ENCODE measurements at regions not wholly inside any gene's neighbourhood (a gene's known extent, or its start where the extent isn't known, plus 50 kb on each side); places are given as distances from the start of the nearest gene placed in this dataset.
A peak's percentile ranks its signal among the peaks of the same experiment; 100 is the strongest.
"Not testable (repeated sequence)": the region's sequence is repeated elsewhere in the genome, so short reads cannot be mapped to it uniquely, and the experiment has no call there.

DNA sequence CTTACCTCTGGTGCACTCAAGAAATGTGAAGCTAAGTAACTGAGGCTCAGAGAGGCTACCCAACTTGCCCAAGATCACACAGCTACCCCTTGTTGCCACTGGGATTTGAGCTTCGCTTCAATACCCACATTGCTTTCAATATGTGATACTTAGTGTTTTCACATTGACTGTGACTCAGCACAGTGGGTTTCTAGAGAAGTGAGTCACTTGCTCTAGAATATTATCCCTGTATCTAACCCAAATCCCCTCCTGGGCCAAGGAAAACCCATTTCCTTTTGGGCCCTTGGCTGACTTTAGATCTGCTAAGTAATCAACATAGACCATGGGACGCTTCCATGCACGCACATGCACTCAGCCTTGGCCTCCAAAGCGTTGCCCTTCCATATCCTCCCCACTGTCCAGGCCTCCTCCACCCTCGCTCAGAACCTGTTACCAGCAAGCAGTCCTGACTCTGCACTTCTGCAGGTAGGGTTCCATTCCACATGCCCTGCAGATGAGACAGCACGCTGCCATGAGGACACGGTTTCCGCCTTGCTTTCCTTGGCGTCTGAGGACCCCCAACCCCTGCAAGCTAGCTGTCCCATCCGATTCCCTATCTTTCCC, 87.7 kb upstream of the CHST15 start:
- no peak for DNase-seq

DNA sequence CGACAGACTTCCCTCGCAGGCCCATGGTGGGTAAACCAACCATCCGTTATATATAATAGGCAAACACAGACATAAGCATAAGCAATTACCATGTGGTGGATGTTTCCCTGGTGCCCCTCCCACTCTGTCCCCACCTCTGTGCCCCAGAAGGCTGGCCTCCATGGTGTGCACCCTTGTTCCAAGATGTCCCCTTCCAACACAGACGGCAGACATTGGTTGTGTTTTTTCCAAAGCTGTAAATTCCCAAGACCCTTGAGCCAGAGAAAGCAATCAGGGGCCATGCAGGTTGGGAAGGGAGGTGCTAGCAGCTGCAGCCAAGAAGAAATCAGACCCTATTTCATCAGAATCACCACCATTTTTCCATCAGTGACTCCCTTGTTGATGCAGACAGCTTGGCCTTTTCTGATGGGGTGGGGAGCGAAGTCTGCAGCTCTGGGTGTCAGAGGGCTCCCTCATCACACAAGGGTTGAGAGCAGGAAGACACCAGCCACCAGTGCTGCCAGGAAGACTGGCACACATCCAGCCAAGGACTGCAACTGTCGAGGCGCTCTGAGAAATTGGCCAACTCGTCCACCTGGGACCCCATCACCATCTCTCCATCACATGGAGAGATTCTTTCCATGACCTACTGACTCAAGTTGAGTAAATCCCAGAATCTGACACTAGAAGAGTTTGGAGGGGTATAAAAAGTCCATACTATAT, 86.8 kb upstream of the CHST15 start:
- no peak for DNase-seq

DNA sequence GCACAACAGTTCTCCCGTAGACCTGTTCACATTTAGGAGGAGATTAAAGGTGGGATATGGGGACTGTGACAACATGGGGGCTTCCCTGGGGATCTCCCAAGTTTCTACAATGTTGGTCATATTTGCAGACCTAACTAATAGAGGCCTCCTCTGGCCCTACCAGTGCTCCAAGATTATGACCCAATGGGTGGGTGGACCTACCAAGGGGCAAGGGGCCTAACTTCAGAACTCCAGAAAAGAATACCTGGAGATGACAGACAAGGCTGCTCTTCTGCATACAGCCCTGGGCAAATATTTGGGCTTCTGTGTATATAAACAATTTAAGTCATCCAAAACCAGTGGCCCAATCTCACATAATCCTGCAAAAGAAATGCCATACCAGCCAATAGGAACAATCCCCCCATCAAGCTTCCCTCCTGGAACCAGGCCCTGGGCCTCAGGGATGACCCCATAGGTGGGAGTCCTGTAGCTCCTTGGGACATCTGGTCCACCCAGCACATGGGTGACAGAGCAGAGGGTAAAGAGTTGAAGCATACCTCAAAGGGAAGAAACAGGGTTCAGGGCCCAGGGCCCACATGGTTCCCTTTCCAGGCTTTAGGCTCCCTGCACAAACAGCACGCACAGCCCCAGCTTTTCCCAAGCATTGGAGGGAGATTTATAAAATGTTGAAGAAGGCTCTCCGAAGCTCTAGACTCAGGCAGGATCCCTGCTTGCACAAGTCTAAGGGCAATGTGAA, 86.1 kb upstream of the CHST15 start:
- no peak for DNase-seq

DNA sequence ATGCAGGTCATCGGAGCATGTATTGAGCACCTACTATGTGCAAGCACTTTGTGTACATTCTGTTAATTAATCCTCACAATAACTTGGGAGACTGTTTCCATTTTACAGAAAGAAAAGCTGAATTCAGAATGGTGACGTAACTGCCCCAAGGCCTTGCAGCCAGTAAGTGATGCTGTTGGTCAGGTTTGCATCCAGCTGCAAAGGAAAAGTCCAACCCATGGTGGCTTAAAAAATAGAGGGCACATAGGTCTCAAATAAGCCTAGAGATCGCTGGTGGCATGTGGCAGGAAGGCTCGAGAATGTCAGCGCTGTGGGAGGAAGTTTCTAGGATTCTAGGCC, 83.8 kb upstream of the CHST15 start:
- DNase-seq: no peak

DNA sequence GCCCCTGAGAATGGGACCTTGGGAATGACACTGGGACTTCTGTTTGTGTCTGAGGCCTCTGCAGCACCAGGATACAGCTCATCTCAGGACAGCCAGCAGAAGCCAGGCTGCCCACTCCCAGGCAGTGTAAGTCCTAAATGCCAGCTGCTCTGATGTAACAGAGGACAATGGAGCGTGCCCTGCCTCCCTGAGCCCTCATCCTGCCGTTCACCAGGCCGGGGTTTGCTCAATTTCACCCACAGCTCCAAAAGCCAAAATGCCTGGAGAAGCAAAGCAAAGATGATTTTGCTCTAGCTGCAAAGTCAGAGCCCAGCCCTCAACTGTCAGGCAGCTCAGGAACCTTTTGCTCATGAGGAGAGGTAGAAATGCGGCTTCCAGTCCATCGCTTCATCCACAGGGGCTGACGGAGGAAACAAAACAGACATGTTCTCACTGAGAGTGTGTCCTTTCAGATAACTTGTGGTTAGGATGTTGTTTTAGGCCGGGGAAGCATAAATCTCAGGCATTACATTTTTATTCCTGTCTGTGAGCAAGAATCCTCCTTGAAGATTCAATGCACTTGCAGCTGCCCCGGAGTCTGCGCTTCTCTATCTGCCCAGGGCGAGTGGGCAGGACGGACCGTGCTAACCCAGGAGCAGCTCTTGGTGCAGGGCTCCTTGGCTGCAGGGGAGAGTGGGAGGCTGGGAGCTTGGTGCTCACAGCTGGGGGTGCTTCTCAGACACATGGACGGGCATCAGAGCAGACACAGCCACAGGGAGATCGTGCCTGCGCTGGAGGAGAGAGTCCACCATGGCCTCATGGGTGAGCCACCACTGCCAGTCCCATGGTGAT, 83.2 kb upstream of the CHST15 start:
- no peak for DNase-seq

DNA sequence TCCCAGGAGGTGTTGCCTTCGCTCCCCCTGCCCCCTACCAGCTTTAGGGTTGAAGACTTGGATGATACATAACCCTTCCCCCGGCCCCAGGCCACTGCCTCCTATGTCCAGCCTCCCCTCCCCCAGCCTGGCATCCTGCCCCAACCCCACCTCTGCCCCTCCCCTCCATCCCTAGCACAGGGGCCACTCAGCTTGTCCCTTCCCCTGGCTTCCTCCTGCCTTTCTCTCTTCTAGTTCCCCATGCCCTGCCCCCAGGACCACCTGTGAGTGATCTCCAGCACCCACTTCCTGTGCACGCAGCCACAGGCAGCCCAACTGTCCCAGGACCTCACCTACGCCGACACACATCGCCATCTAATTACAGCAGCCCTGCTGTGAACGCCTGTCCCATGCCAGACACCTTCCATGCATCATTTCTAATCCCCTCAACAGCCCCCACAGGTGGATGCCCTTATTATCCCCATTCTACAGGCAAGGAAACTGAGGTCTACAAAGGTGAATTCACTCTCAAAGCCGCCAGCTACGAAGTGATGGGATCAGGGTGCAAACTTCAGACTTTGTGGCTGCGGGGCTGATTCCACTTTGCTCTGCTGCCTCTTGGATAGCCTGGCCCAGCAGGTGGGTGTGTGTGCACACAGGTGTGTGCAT, 82.4 kb upstream of the CHST15 start:
- no peak for DNase-seq

DNA sequence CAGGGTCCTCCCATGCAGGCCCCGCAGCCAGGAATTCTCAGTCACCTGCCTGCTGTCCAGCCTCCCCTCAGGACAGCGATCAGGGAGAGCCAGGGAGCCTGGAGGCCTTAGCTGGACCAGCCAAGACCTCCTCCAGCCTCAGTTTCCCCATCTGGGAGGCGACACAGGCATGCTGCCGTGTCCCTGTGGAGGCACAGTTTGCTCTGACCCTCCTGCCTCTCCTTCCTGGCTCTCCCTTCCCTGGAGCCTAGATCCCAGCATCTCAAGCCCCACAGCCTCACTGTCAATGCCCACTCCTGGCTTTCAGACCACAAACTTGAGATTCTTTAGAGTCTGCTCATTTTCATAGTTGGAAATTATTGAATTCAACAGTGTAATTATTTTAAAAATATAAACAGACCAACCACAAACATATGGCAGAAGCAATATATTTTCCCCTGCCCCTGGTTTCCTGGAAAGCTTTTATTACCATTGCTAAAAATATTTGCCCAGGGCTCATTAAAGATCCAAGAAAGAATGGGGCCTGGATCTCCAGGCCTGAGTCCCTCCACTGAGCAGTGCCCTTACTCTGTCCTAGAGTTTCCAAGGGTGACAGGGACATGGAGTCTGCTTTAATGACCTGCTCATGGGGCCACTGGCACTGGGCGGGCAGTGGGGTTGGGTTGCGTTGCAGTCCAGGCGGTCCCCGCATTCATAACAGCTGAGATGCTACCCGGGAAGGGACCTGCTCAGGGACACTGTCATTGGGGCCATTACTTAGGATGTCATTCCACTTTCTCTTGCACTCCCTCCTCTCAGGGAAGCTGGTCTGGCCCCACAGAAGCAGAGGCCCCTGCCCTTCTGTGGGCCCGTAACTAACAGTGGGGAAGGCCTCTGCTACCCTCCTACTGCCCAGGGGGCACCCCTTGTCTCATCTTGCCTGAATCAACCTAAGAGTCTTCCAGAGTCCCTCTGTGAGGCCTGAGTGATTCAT, 81.6 kb upstream of the CHST15 start:
- no peak for DNase-seq

DNA sequence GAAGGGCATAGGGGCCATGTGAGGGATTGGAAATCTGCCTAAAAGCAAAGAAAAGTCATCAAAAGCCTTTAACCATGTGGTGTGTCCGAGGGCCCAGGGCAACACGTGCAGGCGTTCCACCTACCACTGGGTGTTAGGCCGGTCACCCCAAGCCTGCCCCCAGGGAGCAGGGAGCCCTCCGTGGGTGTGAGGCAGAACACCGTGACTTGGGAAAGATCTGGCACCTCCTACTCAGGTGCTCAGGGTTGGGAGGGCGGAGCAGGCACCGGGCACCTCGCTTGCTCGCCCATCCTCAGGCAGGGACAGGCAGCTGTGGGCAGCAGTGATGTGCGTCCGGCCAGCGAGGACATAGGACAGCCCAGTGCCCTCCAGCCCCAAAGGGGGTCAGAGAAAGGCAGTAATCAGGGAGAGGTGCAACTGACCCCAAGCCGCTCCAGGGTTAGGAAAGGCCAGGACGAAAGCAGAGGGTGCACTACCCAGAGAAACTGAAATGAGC, 80.7 kb upstream of the CHST15 start:
- DNase-seq: no peak

DNA sequence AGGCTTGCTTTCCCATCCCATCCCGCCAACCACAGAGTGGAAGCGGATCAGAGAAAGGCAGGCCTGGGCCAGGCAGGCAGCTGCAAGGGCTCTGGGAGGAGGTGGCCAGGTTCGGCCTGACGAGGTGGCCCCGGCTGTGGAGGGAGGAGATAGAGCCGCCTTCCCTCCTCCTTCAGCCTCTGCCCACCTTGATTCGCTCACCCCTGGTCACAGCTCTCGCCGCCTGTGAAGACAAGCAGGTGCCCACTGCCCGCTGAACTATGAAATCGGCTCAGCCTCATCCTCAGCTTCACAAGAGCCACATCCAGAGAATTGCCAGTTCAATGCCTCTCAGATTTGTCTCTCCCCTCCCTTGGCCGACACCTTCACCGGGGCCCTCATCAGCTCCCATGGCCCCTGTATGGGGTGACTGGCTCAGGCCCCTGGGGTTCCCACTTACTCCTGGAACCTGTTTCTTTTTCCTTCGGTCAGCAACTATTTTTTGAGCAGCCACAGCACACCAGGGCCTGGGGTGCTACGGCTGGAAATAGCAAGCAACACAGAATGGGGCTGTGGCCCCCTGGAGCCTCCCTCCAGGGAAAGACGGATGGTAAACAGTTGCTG, 80.0 kb upstream of the CHST15 start:
- DNase-seq: no peak

DNA sequence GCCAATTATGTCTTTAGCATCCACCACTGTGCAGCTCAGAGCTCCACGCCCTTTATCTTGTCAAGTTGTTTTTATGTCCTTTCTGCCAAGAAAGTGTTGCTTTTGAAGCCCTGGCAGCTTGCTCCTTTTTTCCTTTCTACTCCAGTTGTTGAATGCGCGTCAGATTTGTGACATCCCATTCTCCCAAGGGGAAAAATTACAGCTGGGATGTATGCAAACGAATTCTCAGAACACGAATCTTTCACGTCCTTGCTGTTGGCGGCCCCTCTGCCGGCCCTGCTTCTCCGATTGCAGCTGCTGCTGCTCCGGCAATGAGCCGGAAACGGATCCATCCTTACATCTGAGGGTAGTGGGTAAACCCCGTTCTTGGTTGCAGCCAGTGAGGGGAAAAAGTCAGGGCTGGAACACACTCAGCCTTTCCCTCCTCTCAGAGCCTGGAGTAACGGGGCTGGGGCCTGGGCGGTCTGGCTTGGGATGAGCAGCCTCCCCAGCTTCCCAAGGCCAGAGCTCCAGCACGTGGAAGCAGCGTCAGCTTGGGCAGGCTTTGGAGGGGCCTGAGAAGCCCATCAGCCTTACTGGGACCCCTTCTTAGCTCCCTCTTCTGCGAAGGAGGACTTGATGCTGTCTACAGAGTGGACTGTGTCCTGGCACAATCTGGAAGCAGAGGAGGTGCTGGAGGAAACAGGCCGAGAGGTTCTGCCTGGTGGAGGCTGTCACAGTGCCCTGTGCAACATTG, 79.0 kb upstream of the CHST15 start:
- DNase-seq: peak; percentile 42

DNA sequence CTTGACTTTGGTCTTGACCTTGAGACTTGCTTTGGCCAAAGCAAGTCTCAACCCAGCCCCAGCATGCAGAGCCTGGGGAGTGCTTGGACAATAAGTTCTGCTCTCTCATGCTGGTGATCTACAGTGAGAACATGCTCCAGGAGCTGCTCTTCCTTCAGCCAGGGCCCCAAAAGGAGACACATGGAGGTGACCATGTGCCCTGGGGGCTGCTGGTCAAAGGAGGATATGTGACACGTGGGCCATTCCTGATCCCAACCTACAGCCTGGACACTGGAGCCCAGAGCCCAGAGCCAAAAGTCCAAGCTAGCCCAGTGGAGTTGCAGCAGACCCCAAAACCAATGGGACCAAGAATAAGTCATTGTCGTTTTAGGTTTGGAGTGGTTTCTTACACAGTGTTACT, 78.2 kb upstream of the CHST15 start:
- no peak for DNase-seq

DNA sequence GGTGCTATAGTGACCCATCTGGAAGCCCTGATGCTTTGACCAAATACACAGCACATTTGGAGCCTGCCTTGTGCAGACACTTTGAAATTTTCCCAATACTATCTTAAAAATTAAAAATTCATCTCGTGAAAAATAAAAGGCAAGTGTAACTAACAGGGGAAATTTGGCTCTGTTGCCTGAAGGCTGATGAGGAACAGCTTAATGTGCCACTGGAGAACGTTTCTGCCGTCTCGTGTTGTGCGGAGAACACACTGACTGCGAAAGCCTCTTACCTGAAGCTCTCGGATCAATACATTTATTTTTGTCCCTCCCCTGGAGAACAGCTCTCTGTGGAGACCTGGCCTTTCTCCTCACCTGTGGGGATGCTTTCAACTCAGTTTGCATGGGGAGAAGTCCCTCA, 77.2 kb upstream of the CHST15 start:
- no peak for DNase-seq

DNA sequence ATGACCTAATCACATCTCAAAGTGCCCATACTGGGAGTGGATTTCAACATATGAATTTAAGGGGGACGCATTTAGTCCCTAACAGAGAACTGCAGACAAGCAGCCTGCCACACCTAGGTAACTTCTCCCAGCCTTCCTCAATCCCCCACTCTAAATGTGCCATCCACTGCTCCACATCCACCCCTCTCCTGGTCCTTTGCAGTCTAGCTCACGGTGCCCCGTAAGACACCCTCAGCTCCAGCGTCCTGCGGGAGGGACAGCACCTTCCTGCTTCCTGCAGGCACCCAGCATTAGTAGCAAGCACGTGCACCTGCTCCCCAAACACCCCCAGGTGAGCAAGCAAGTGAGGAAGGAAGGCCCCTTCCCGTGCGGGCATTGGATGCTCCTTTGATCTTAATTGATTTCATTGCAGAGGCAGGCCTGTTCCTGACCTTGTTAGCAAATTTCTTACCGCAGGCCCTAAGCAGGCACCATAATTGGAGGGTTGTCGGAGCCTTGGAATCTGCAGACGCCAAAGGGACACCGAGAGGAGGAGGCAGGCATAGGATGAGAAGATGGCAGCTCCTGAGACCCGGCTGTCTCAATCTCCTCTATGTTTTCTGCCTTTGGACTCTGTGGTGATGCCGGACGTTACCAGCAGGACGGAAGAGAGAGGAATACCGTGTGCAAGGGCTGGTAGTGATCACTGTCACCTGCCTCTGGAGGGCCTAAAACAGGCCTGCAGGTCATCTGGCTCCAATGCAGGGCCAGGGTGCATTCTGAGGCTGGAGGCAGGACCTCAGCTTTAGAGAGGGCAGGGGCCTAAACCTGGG, 75.8 kb upstream of the CHST15 start:
- no peak for DNase-seq

DNA sequence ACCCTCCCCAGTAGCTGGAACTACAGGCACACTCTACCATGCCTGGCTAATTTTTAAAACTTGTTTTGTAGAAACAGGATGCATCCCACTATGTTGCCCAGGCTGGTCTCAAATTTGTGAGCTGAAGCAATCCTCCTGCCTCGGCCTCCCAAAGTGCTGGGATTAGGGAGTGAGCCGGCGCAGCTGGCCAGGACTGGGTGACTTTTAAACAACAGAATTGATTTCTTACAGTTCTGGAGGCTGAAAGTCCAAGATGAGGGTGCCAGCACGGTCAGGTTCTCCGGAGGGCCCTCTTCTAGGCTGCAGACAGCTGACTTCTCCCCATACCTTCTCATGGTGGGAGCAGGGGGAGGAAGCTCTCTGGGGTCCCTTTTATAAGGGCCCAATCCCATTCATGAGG, 75.2 kb upstream of the CHST15 start:
- DNase-seq: no peak

DNA sequence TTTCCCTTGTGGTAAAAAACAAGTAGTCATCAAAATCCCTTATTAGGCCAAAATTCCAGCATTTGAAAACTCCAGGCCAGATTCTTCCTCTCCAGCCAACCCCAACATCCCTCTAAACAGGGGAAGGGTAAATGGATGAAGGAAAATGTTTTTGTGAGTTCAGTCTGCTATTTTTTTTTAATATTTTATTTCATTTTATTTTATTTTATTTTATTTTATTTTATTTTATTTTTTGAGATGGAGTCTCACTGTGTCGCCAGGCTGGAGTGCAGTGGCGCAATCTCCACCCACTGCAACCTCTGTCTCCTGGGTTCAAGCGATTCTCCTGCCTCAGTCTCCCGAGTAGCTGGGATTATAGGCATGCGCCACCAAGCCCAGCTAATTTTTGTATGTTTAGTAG, 74.5 kb upstream of the CHST15 start:
- DNase-seq: not testable (repeated sequence)

DNA sequence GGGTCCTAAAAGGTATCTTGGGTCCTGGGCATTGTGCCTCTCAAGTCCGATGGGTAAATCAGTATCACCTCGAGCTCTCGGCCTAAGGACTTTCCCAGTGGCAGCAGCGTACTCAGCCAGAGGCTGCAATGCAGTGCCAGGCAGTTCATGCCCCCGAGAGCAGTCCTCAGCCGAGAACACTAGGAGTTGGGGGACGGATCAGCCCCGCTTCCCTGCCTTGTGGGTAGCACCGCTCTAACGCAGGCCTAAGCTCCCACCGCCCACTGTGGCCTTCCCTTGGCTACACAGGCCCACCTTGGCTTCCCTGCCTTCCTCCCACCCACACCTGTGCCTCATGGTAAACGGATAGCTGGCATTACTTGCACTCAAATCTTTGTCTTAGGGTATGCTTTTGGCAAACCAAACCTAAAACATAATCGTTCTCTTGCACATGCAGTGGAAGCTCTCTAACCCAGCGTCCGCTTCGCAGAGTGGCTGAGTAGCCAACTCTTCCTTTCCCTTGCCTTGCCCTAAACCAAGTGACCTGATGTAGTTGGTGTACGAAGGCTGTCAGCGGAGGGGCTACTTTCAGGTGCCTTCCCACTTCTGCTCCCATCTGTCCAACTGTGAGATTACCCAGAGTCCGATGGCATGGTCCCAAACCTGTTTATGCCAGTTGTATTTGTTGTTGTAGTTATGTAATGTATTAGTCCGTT, 73.2 kb upstream of the CHST15 start:
- no peak for DNase-seq

DNA sequence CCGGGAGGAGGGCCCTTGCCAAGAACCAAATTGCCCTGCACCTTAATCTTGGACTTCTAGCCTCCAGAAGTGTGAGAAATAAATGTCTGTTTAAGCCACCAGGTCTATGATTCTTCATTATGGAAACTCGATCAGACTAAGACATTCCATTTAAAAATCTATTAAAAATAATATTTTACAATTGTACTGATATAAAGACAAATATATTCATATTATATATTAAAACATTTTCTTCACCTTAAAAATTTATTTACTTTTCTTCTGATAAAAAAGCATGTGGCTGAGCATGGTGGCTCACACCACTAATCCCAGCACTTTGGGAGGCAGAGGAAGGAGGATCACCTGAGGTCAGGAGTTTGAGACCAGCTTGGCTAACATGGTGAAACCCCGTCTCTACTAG, 72.4 kb upstream of the CHST15 start:
- no peak for DNase-seq

DNA sequence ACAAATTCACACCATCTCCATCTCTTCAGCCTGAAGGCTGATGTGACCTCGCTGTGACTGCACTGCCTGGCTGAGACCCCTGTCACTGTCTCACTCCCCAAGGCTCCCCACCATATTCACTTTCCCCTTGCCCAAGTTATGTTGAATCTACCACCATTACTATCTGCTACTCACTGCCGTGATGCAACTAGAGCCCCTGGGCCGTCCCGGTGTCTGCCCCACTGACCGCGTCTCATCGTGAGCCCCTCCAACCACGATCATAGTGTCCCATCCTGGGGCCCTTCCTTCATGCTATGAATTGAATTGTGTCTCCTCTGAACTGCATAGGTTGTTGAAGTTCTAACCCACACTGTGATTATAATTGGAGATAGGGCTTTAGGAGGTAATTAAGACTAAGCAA, 71.9 kb upstream of the CHST15 start:
- no peak for DNase-seq

Data from skin of body (tissue), 1 donor.